ENCODE measurements at regions not wholly inside any gene's neighbourhood (a gene's known extent, or its start where the extent isn't known, plus 50 kb on each side); places are given as distances from the start of the nearest gene placed in this dataset.

DNA sequence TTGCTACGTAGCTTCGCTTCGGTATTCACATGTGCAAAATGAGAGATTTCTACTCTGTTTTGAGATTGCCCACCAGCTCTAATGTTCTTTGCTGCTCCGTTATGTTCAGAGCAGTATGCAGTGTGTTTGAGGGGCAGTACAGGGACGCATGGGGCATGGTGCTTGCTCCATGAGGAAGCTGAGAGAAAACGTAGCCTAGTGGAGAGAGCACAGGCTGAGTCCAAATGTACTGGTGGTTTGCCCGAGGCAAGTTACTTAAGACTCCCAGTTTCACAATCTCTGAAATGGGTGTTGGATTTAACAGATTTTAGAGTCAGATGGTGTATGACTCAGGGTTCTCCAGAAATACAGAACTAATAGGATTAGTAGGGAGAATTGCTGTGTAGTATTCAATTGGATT lies 310.5 kb downstream of the ETNK1 start:
- DNase-seq = peak; percentile 44

DNA sequence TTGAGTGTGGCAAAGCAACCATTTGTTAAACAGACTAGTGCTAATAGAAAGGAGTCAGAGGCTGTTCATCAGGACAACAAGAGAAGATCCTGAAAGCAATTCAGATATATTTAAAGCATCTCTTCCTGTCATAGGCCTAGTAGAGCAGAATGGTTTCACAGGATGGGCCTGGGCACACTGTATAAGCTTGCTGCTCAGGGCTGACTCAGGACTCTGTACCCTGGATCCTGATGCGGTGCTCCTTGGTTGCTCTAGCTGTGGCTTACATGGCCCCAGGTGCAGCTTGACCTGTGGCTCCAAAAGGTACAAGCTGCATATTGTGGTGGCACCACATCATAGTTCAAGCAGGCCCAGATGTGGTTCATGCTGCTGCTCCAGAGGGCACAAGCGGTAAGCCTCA lies 313.4 kb downstream of the ETNK1 start:
- Histone ChIP-seq H3K27me3 (no peaks in the 10 kb centered on the region), H3K4me3 (ENCODE audit: low read depth, low read length) (no peak overlapping the region), H3K36me3 (no peaks in the 10 kb centered on the region), H3K9me3 (no peaks in the 10 kb centered on the region), H3K4me1 (peaks cover 6% of the 10 kb centered on the region)
- TF ChIP-seq CTCF (IDR thresholded peaks at IDR 0.05; ENCODE audit: low read depth, low read length) = no peak
- no peak for DNase-seq

More for the DNA sequence above, 310.5 kb downstream of the ETNK1 start:
- Histone ChIP-seq H3K4me3 (ENCODE audit: low read depth, low read length) (peak overlapping the region; percentile 68), H3K27me3 (no peaks in the 10 kb centered on the region), H3K9me3 (no peaks in the 10 kb centered on the region), H3K4me1 (peaks cover 6% of the 10 kb centered on the region), H3K36me3 (no peaks in the 10 kb centered on the region)
- no peak for TF ChIP-seq CTCF (IDR thresholded peaks at IDR 0.05; ENCODE audit: low read depth, low read length)

DNA sequence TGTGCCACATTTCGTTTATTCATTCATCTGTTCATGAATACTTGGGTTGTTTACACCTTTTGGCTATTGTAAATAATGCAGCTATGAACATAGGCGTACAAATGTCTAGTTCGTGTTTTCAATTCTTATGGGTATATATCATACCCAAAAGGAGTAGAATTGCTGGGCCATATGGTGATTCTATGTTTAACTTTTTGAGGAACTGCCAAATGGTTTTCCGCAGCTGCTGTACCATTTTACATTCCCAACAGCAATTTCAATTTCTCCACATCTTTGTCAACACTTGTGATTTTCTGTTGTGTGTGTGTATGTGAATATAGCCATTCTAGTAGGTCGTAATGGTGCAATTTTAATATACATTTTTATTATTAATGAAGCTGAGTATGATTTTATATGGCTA lies 326.2 kb downstream of the ETNK1 start:
- no peak for TF ChIP-seq CTCF (IDR thresholded peaks at IDR 0.05; ENCODE audit: low read depth, low read length)
- H3K4me3 ChIP-seq (ENCODE audit: low read depth, low read length) = no peak overlapping the region
- no peaks in the 10 kb centered on the region for H3K36me3 ChIP-seq
- DNase-seq = no peak
- no peaks in the 10 kb centered on the region for H3K27me3 ChIP-seq
- no peaks in the 10 kb centered on the region for H3K9me3 ChIP-seq
- no peaks in the 10 kb centered on the region for H3K4me1 ChIP-seq

- no peak for DNase-seq
- no peak for TF ChIP-seq CTCF (IDR thresholded peaks at IDR 0.05; ENCODE audit: low read depth, low read length)
- Histone ChIP-seq H3K27me3 (no peaks in the 10 kb centered on the region), H3K9me3 (no peaks in the 10 kb centered on the region), H3K4me3 (ENCODE audit: low read depth, low read length) (no peak overlapping the region), H3K4me1 (no peaks in the 10 kb centered on the region), H3K36me3 (no peaks in the 10 kb centered on the region)
Measured at GRCh38 chr12:22956690-22957089, 331.7 kb downstream of the ETNK1 start.

DNA sequence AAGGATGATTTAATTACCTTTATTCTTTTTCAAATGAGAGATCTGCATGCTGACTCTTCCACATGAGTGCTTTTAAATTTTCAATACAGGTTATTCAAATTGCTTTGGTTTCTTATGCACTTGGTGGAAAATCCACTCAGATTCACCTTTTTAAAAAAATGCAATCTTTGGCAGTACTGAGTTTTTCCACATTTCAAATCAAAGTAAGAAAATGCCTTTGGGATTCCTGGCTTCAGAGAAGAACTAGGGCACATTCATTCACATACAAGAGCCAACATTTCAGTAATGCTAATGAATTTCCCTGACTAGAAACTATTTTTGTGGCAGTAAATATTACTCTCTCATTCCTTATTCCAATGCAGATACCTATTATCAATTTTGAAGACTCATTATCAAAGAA lies 342.2 kb downstream of the ETNK1 start:
- H3K36me3 ChIP-seq = no peaks in the 10 kb centered on the region
- TF ChIP-seq CTCF (IDR thresholded peaks at IDR 0.05; ENCODE audit: low read depth, low read length) = no peak
- H3K27me3 ChIP-seq = no peaks in the 10 kb centered on the region
- H3K4me1 ChIP-seq = no peaks in the 10 kb centered on the region
- no peak for DNase-seq
- H3K4me3 ChIP-seq (ENCODE audit: low read depth, low read length) = no peak overlapping the region
- H3K9me3 ChIP-seq = no peaks in the 10 kb centered on the region

DNA sequence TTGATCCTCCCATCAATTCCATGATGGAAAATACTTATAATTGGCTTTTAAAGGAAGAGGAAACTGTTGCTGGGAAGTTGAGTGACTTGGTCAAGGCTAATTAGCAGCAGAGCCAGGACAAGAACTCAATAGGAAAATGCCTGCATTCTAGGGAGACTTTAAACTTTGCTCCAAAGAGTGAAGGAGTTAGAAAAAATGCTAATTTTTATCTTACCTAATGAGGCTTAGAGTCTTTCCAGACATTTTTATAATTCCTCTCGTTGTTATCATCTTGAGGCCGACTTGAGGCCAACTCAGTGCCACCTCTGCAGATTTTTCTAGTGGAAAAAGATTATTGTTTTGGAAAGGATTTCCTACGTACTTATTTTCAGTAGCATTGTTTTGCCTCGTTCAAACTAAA lies 344.6 kb downstream of the ETNK1 start:
- no peak for DNase-seq
- Histone ChIP-seq H3K27me3 (no peaks in the 10 kb centered on the region), H3K9me3 (no peaks in the 10 kb centered on the region), H3K4me3 (ENCODE audit: low read depth, low read length) (no peak overlapping the region), H3K4me1 (no peaks in the 10 kb centered on the region), H3K36me3 (no peaks in the 10 kb centered on the region)
- TF ChIP-seq CTCF (IDR thresholded peaks at IDR 0.05; ENCODE audit: low read depth, low read length) = no peak
